Activated T-cell treated with anti-CD3 and anti-CD28 coated beads for 1 hour (primary cell): ENCODE measurements at regions not wholly inside any gene's neighbourhood (a gene's known extent, or its start where the extent isn't known, plus 50 kb on each side); places are given as distances from the start of the nearest gene placed in this dataset.

Experiments used
- DNase-seq: peaks from one replicate; pipeline ENCODE4 v3.0.0-alpha.2; 2020; ENCODE audit warnings: low read depth

- DNase-seq: no peak
Measured at GRCh38 chr3:176932433-176932832, 264.8 kb downstream of the TBL1XR1 start.

DNA sequence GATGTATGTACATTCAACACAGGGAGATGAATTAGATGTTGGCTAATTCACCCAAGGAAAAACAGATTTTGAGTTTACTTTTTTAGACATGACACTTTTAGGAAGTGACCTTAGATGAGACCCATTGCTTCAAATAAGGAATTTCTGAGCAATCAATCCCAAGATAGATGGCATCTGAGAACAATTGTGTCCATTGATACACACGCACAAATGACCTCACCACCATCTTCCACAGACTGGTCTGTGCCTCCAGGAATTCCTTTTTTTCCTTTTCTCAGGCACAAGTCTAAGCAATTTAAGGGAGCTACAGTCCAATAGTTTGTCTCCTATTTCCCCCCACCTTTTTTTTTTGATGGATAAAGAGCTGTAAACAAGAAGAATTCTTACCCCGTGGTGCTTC, 265.3 kb downstream of the TBL1XR1 start:
- no peak for DNase-seq

DNA sequence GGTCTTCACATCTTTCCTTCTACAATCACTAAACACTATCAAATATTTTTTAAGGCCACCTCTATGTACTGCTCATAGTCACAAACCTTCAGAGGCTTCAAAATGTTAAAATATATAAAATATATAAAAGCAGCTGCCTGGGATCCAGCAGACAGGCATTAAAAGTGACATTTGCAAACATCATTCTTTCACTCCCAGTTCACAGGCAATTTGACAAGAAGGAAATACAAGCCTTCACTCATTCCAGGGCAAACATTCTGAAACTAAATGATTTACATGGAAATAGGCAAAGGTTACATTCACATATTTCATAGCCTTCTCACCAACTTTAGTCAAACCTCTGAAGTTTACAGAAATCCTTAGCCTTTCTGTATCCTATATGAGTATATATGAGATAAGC, 266.3 kb downstream of the TBL1XR1 start:
- no peak for DNase-seq

DNA sequence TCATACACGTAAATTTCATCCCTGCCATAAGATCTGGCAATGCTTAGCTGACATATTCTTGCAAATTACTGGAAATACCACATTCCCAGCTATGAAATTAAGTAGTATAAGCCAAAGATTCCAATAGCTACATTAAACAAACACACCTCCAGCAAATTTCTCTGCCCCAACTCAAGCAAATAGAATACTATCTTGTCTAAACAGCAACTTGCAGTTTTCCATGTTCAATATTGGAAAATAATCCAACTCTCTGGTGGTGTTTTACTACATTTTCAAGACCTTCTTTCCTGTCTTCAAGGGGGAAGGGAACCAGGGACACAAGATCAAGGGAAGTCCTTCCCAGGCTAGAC, 268.7 kb downstream of the TBL1XR1 start:
- DNase-seq: no peak

GRCh38 chr3:176927706-176928581, 269.3 kb downstream of the TBL1XR1 start:
- DNase-seq: no peak

GRCh38 chr3:176927280-176927679, 270.0 kb downstream of the TBL1XR1 start:
- no peak for DNase-seq

DNA sequence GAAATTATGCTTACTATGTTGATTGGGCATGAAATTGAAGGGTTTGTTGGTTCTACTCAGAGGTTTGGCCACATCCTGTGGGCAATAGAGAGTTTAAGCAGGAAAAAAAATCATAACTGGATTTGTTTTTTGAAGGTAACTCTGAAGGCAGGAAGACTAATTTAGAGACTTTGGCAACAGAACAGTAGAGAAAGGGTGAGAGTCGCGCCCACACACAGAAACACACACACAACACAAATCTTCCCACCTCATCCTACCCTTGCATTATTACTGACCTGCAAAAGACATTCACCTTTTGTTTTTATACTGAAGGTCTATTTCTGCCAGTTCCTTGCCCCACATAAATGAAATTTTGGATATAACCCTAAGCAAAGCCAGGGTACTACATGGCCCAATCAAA, 270.6 kb downstream of the TBL1XR1 start:
- DNase-seq: no peak

DNA sequence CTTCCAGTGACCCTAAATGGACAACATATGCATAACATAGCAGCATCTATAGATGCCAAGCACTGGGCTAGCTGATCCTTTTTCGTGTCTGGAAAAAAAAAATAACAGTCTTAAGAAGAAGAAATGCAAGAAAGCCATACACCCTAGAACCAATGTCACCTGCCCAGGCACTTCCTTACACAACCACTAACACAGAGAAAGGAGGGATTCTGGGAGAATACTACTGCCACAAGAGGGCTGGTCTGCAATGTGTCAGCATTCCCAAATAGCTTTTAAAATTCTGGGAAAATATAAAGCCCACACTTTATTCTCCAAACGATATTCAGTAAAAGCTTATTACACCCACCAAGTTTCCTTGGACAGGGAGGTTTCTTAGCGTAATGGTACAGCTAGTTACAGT, 271.2 kb downstream of the TBL1XR1 start:
- DNase-seq: no peak

DNA sequence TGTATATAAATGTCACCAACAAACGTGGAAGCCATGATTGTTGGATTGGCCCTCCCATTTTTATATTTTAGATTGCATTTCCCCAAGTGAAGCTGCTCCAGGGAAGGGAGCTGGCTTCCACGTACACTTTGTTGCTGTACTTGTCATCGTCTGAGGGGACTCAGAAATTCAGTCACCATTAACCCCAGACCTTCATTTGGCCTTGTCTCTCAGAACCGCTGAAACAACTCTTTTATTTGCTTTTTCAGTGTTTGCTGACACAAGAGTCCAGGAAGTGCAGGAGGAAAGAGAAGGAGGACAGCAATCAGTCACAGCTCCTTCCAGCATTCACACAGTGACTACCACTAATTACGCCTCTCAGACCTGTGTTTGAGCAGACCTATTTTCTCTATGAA, 276.5 kb downstream of the TBL1XR1 start:
- DNase-seq: no peak

- no peak for DNase-seq
Measured at GRCh38 chr3:176919836-176920765, 277.2 kb downstream of the TBL1XR1 start.

DNA sequence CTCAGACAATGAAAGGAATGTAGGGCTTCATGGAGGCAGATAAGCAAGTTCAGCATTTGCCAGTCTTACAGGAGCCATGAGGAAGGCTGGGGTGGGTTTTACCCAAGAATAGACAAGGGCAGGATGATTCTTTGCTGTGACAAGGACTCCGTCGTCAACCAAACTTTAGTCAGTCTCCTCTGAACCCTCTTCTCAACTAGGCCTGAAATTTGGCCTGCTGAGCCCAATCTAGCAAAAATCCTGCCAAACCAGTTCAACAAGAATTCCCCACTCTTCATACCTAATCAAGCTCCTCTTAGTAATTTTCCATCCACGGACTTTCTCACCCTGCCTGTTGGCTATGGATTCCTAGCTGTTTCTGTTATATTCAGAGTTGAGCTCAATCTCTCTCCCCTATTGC, 280.5 kb downstream of the TBL1XR1 start:
- no peak for DNase-seq

- no peak for DNase-seq
Measured at GRCh38 chr3:176914764-176915163, 282.5 kb downstream of the TBL1XR1 start.

DNA sequence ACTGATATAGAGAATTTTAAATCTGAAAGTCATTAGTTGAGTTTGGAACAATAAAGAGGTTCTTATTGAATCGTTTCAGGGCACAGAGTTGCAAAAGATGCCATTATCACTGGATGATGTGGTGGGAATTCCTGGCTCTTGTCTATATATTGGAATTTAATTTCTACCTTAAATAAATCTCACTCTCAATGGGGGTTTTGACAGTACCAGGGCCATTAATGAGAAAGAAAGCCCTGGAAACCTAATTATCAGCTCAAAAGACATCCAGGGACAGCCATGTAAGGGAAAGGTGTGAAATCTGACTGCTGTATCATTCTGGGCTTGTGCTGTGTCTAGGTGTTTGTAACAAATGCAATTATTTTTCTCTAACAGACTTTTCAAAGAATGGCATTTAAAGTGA, 285.7 kb downstream of the TBL1XR1 start:
- DNase-seq: no peak

DNA sequence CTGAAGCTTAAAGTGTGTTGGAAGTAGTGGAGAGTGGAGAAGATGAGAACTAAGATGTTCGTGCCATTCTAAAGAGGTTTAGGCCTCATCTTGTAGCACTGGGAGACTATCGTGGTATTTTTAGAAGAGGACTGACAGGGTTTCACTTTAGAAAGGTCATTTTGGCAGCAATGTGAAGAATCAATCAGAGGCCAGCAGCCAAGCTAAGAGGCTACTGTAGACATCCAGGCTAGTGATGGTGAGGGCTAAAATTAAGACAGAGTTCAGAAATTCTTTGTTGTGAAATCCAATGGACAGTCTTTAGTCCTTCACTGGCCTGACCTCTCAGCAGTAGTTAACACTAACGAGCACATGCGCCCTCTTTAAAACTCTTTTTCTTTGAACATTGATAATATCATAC, 288.2 kb downstream of the TBL1XR1 start:
- DNase-seq: no peak

DNA sequence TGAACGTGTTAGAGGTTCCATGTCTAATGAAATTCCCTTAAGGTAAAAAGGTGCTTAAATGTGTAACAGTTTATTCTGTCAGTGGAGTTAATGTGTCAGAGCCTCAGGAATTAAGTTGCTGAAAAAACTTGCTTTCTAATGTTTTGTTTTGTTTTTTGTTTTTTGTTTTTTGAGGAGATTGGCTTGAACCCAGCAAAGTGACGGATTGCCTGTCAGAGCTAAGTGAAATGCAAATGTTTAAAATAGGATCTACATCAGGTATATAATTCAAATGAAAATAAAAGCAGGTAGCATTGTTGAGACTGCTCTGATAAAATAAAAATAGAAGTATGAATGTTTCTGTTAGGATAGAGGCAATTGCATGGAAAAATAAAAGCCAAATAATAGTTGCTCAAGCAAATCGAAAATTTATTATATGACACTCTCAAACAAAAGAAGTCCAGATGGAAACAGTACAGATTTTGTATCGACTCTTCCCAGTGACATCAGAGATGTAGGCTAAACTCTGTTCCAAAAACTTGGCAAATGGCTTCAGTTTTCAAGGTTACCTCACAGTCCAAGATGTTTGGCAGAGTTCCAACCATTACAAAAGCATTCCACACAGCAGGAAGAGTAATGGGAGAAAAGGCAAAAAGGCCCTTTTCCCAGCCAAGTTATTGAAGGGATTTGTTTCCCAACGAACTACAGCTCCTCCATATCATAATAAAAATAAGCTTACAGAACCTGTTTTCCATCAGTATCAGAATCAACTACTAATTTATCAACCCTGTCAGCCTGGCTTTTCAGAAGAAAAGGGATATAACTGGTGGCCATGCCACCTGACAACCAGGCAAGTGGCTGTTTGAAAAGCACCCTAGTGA, 291.0 kb downstream of the TBL1XR1 start:
- no peak for DNase-seq

GRCh38 chr3:176905331-176905730, 292.0 kb downstream of the TBL1XR1 start:
- DNase-seq: no peak

GRCh38 chr3:176904506-176904905, 292.8 kb downstream of the TBL1XR1 start:
- no peak for DNase-seq

- no peak for DNase-seq
Measured at GRCh38 chr3:176896640-176897039, 300.6 kb downstream of the TBL1XR1 start.

GRCh38 chr3:176896165-176896564, 301.1 kb downstream of the TBL1XR1 start:
- no peak for DNase-seq

GRCh38 chr3:176879710-176880109, 317.6 kb downstream of the TBL1XR1 start:
- no peak for DNase-seq

DNA sequence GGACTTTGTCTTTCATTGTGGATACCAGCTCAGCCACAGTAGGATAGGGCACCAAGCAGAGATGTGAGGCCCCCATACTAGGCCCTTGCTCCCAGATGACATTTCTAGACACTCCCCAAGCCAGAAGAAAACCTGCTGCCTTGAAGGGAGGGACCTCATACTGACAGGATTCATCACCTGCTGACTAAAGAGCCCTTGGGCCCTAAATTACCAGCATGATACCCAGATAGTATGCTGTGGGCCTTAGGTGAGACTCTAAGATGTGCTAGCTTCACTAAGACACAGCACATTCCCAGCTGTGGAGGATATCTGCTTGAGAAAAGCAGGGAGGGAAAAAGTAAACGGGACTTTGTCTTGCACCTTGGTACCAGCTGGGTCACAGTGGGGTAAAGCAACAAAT, 324.0 kb downstream of the TBL1XR1 start:
- no peak for DNase-seq

GRCh38 chr3:176872771-176873209, 324.5 kb downstream of the TBL1XR1 start:
- peak; percentile 30 for DNase-seq
